ENCODE measurements at regions not wholly inside any gene's neighbourhood (a gene's known extent, or its start where the extent isn't known, plus 50 kb on each side); places are given as distances from the start of the nearest gene placed in this dataset.
"Not testable (repeated sequence)": the region's sequence is repeated elsewhere in the genome, so short reads cannot be mapped to it uniquely, and the experiment has no call there.

GRCh38 chr15:47119349-47119748 lies 598.0 kb upstream of the SEMA6D start:
- TF ChIP-seq CTCF (IDR thresholded peaks at IDR 0.05; ENCODE audit: unreplicated experiment): no peak
- Mint-ChIP-seq H3K27me3 (no peaks in the 10 kb centered on the region), H3K4me1 (ENCODE audit: low read depth) (peaks cover 4% of the 10 kb centered on the region), H3K9me3 (ENCODE audit: low read depth) (peaks cover 27% of the 10 kb centered on the region), H3K4me3 (ENCODE audit: low read depth) (no peak overlapping the region), H3K27ac (no peak overlapping the region), H3K36me3 (ENCODE audit: insufficient read depth) (peaks cover 2% of the 10 kb centered on the region)
- no peak for DNase-seq (ENCODE audit: low spot score, unreplicated experiment)

- Mint-ChIP-seq H3K4me3 (ENCODE audit: low read depth) (no peak overlapping the region), H3K27ac (no peak overlapping the region), H3K9me3 (ENCODE audit: low read depth) (peaks cover 46% of the 10 kb centered on the region), H3K36me3 (ENCODE audit: insufficient read depth) (peaks cover 2% of the 10 kb centered on the region), H3K27me3 (no peaks in the 10 kb centered on the region), H3K4me1 (ENCODE audit: low read depth) (peaks cover 14% of the 10 kb centered on the region)
- DNase-seq (ENCODE audit: low spot score, unreplicated experiment): no peak
- no peak for TF ChIP-seq CTCF (IDR thresholded peaks at IDR 0.05; ENCODE audit: unreplicated experiment)
Measured at GRCh38 chr15:47124430-47125102, 592.7 kb upstream of the SEMA6D start.

- Mint-ChIP-seq H3K4me3 (ENCODE audit: low read depth) (no peak overlapping the region), H3K36me3 (ENCODE audit: insufficient read depth) (peaks cover 2% of the 10 kb centered on the region), H3K4me1 (ENCODE audit: low read depth) (peaks cover 11% of the 10 kb centered on the region), H3K27me3 (no peaks in the 10 kb centered on the region), H3K9me3 (ENCODE audit: low read depth) (peaks cover 35% of the 10 kb centered on the region), H3K27ac (no peak overlapping the region)
- DNase-seq (ENCODE audit: low spot score, unreplicated experiment): no peak
- TF ChIP-seq CTCF (IDR thresholded peaks at IDR 0.05; ENCODE audit: unreplicated experiment): no peak
Measured at GRCh38 chr15:47129033-47129432, 588.3 kb upstream of the SEMA6D start.

- not testable (repeated sequence) for DNase-seq (ENCODE audit: low spot score, unreplicated experiment); H3K27me3 Mint-ChIP-seq; H3K4me3 Mint-ChIP-seq (ENCODE audit: low read depth); H3K27ac Mint-ChIP-seq; H3K36me3 Mint-ChIP-seq (ENCODE audit: insufficient read depth); H3K4me1 Mint-ChIP-seq (ENCODE audit: low read depth)
- peaks cover 25% of the 10 kb centered on the region for H3K9me3 Mint-ChIP-seq (ENCODE audit: low read depth)
Measured at GRCh38 chr15:47131450-47131849, 585.9 kb upstream of the SEMA6D start.

- Mint-ChIP-seq H3K27me3 (no peaks in the 10 kb centered on the region), H3K4me3 (ENCODE audit: low read depth) (no peak overlapping the region), H3K9me3 (ENCODE audit: low read depth) (peaks cover 9% of the 10 kb centered on the region), H3K4me1 (ENCODE audit: low read depth) (peaks cover 2% of the 10 kb centered on the region), H3K36me3 (ENCODE audit: insufficient read depth) (peaks cover 2% of the 10 kb centered on the region), H3K27ac (no peak overlapping the region)
- TF ChIP-seq CTCF (IDR thresholded peaks at IDR 0.05; ENCODE audit: unreplicated experiment): no peak
- DNase-seq (ENCODE audit: low spot score, unreplicated experiment): no peak
Measured at GRCh38 chr15:47135267-47135666, 582.0 kb upstream of the SEMA6D start.

GRCh38 chr15:47136236-47136635 lies 581.1 kb upstream of the SEMA6D start:
- no peak overlapping the region for H3K4me3 Mint-ChIP-seq (ENCODE audit: low read depth)
- H3K9me3 Mint-ChIP-seq (ENCODE audit: low read depth): no peaks in the 10 kb centered on the region
- DNase-seq (ENCODE audit: low spot score, unreplicated experiment): no peak
- H3K36me3 Mint-ChIP-seq (ENCODE audit: insufficient read depth): no peaks in the 10 kb centered on the region
- H3K27me3 Mint-ChIP-seq: no peaks in the 10 kb centered on the region
- TF ChIP-seq CTCF (IDR thresholded peaks at IDR 0.05; ENCODE audit: unreplicated experiment): no peak
- H3K27ac Mint-ChIP-seq: no peak overlapping the region
- peaks cover 2% of the 10 kb centered on the region for H3K4me1 Mint-ChIP-seq (ENCODE audit: low read depth)

Measured in progenitor cell of endocrine pancreas (in vitro differentiated cells).